ENCODE measurements at regions not wholly inside any gene's neighbourhood (a gene's known extent, or its start where the extent isn't known, plus 50 kb on each side); places are given as distances from the start of the nearest gene placed in this dataset.
"Not testable (repeated sequence)": the region's sequence is repeated elsewhere in the genome, so short reads cannot be mapped to it uniquely, and the experiment has no call there.

DNA sequence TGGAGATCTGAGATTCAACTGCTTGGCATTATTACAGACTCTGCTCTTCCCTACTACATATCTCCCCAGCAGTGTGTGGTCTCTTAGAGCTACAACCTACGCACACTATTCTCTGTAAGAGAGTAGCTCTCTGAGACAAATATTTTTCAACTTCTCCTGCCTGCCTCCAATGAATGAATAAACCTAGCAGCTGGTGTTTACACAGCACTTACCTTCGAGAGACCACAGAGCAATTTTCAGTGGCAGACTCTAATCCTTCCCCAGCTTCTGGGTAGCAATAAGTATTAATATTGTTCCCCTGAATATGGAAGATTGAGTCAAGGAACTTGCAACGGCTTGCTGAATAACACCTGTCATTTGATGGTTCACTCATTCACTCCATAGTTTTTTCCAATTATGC, 350.9 kb upstream of the SPAG17 start:
- H3K79me2 ChIP-seq (ENCODE audit: insufficient read depth, low read length), result no peaks in the 10 kb centered on the region
- no peaks in the 10 kb centered on the region for H3K27me3 ChIP-seq (ENCODE audit: control insufficient read depth in 2 of 2, insufficient read depth in 2 of 2, low read length in 2 of 2)
- peaks cover 0 to 5% of the 10 kb centered on the region in 2 donors for H3K9me3 ChIP-seq (replicated peaks in 1 of 2; ENCODE audit: control insufficient read depth in 1 of 2, insufficient read depth in 1 of 2, low read length in 2 of 2)
- TF ChIP-seq, protein P1, sequence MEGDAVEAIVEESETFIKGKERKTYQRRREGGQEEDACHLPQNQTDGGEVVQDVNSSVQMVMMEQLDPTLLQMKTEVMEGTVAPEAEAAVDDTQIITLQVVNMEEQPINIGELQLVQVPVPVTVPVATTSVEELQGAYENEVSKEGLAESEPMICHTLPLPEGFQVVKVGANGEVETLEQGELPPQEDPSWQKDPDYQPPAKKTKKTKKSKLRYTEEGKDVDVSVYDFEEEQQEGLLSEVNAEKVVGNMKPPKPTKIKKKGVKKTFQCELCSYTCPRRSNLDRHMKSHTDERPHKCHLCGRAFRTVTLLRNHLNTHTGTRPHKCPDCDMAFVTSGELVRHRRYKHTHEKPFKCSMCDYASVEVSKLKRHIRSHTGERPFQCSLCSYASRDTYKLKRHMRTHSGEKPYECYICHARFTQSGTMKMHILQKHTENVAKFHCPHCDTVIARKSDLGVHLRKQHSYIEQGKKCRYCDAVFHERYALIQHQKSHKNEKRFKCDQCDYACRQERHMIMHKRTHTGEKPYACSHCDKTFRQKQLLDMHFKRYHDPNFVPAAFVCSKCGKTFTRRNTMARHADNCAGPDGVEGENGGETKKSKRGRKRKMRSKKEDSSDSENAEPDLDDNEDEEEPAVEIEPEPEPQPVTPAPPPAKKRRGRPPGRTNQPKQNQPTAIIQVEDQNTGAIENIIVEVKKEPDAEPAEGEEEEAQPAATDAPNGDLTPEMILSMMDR (IDR thresholded peaks at IDR 0.05), result no peak
- H3K27ac Mint-ChIP-seq, result no peak overlapping the region
- WGBS (ENCODE audit: insufficient coverage), result 100% methylated on average over 1 of the region's 3 CpGs
- H3K4me3 Mint-ChIP-seq, result no peak overlapping the region
- H4K20me1 ChIP-seq (ENCODE audit: insufficient read depth, low read length), result no peaks in the 10 kb centered on the region
- no peak overlapping the region for H2AFZ ChIP-seq (ENCODE audit: insufficient read depth, low read depth, low read length, poor library complexity, severe bottlenecking)
- H3K9me3 Mint-ChIP-seq, result peaks cover 0 to 6% (median 3%) of the 10 kb centered on the region in 7 donors
- H3K36me3 ChIP-seq (replicated peaks in 1 of 2; ENCODE audit: control insufficient read depth in 1 of 2, insufficient read depth in 2 of 2, low read length in 2 of 2), result no peaks in the 10 kb centered on the region
- H3K9ac ChIP-seq (ENCODE audit: insufficient read depth, low read length, poor library complexity, severe bottlenecking), result no peak overlapping the region
- H3K4me2 ChIP-seq (replicated peaks; ENCODE audit: extremely low read depth, low read length, poor library complexity, severe bottlenecking), result no peak overlapping the region
- intact Hi-C loops (cut with micrococcal nuclease), result no loop called here
- no peaks in the 10 kb centered on the region for H3K36me3 Mint-ChIP-seq
- no peaks in the 10 kb centered on the region for H3K4me1 ChIP-seq (ENCODE audit: control insufficient read depth in 1 of 2, insufficient read depth in 2 of 2, low read length in 2 of 2)
- H3K27me3 Mint-ChIP-seq (ENCODE audit: low read depth in 3 of 3), result no peaks in the 10 kb centered on the region
- no peak overlapping the region for H3K27ac ChIP-seq (ENCODE audit: low read depth in 1 of 2, low read length in 2 of 2)
- no peaks in the 10 kb centered on the region for H3K4me1 Mint-ChIP-seq
- DNase-seq, result no peak
- H3K4me3 ChIP-seq (replicated peaks in 1 of 3; ENCODE audit: low read depth in 2 of 3, low read length in 3 of 3), result no peak overlapping the region

DNA sequence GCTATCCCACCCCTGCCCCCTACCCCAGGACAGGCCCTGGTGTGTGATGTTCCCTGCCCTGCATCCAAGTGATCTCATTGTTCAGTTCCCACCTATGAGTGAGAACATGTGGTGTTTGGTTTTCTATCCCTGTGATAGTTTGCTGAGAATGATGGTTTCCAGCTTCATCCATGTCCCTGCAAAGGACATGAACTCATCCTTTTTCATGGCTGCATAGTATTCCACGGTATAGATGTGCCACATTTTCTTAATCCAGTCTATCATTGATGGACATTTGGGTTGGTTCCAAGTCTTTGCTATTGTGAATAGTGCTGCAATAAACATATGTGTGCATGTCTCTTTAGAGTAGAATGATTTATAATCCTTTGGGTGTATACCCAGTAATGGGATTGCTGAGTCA, 326.9 kb upstream of the SPAG17 start:
- H3K4me3 Mint-ChIP-seq; H3K36me3 Mint-ChIP-seq; intact Hi-C loops (cut with micrococcal nuclease); H3K9ac ChIP-seq (ENCODE audit: insufficient read depth, low read length, poor library complexity, severe bottlenecking); H3K4me1 Mint-ChIP-seq; H3K9me3 ChIP-seq (replicated peaks in 1 of 2; ENCODE audit: control insufficient read depth in 1 of 2, insufficient read depth in 1 of 2, low read length in 2 of 2); H3K27me3 Mint-ChIP-seq (ENCODE audit: low read depth in 3 of 3); H3K36me3 ChIP-seq (replicated peaks in 1 of 2; ENCODE audit: control insufficient read depth in 1 of 2, insufficient read depth in 2 of 2, low read length in 2 of 2); H3K27me3 ChIP-seq (ENCODE audit: control insufficient read depth in 2 of 2, insufficient read depth in 2 of 2, low read length in 2 of 2); H3K27ac ChIP-seq (ENCODE audit: low read depth in 1 of 2, low read length in 2 of 2); H3K27ac Mint-ChIP-seq; H3K79me2 ChIP-seq (ENCODE audit: insufficient read depth, low read length); H2AFZ ChIP-seq (ENCODE audit: insufficient read depth, low read depth, low read length, poor library complexity, severe bottlenecking); H3K4me3 ChIP-seq (replicated peaks in 1 of 3; ENCODE audit: low read depth in 2 of 3, low read length in 3 of 3); H4K20me1 ChIP-seq (ENCODE audit: insufficient read depth, low read length); H3K4me1 ChIP-seq (ENCODE audit: control insufficient read depth in 1 of 2, insufficient read depth in 2 of 2, low read length in 2 of 2); H3K4me2 ChIP-seq (replicated peaks; ENCODE audit: extremely low read depth, low read length, poor library complexity, severe bottlenecking); DNase-seq: not testable (repeated sequence)
- WGBS (ENCODE audit: insufficient coverage), result no CpG with 5 or more reads among the region's 1 CpG
- H3K9me3 Mint-ChIP-seq, result peaks cover 2 to 10% (median 7%) of the 10 kb centered on the region in 7 donors
